GM23338 (cell line): ENCODE measurements at regions not wholly inside any gene's neighbourhood (a gene's known extent, or its start where the extent isn't known, plus 50 kb on each side); places are given as distances from the start of the nearest gene placed in this dataset.

Experiments used
- CREB1 ChIP-seq: fragments of 250-450 bp; sonication (Bioruptor Pico); IDR thresholded peaks from 2 replicates; pipeline ENCODE4 v1.5.0; 2020; ENCODE audit warnings: low read depth, mild to moderate bottlenecking, moderate library complexity
- CTCF ChIP-seq, 2 experiments: fragments of 200-600 bp in 1 of 2; sonication (generic) in 1 of 2; conservative IDR thresholded peaks; 2 replicates each; pipeline versions ENCODE4 v1.5.1 to v1.6.1; 2016 to 2017; ENCODE audit warnings: antibody characterized with exemption in 2 of 2, low read depth in 2 of 2, mild to moderate bottlenecking in 2 of 2, moderate library complexity in 1 of 2
- ETS1 ChIP-seq: IDR thresholded peaks from 2 replicates; pipeline ENCODE4 v1.6.1; 2016; ENCODE audit warnings: antibody characterized with exemption
- EZH2 ChIP-seq: fragments of 200-600 bp; sonication (generic); IDR thresholded peaks from one replicate; pipeline ENCODE4 v1.8.0; 2017; ENCODE audit warnings: antibody characterized with exemption, mild to moderate bottlenecking, low read depth; ENCODE audit not compliant: unreplicated experiment
- EZH2phosphoT487 ChIP-seq: fragments of 200-600 bp; sonication (generic); IDR thresholded peaks from one replicate; pipeline ENCODE4 v1.8.1; 2018; ENCODE audit warnings: antibody characterized with exemption; ENCODE audit not compliant: unreplicated experiment
- JUNB ChIP-seq: IDR thresholded peaks from one replicate; pipeline ENCODE4 v1.6.1; 2016; ENCODE audit warnings: antibody characterized with exemption; ENCODE audit not compliant: unreplicated experiment
- POLR2AphosphoS5 ChIP-seq: IDR thresholded peaks from 2 replicates; pipeline ENCODE4 v1.6.1; 2016; ENCODE audit warnings: antibody characterized with exemption, low read depth
- REST ChIP-seq: IDR thresholded peaks from one replicate; pipeline ENCODE4 v1.6.1; 2018; ENCODE audit warnings: antibody characterized with exemption; ENCODE audit not compliant: unreplicated experiment
- STAT1 ChIP-seq: IDR thresholded peaks from one replicate; pipeline ENCODE4 v1.6.1; 2016; ENCODE audit warnings: antibody characterized with exemption; ENCODE audit not compliant: unreplicated experiment
- ZNF114 ChIP-seq: fragments of 250-450 bp; sonication (Bioruptor Pico); IDR thresholded peaks from 2 replicates; pipeline ENCODE4 v1.5.0; 2020; ENCODE audit warnings: mild to moderate bottlenecking, moderate library complexity
- ZNF331 ChIP-seq: fragments of 250-450 bp; sonication (Bioruptor Pico); IDR thresholded peaks from 2 replicates; pipeline ENCODE4 v1.5.0; 2020; ENCODE audit warnings: low read depth, mild to moderate bottlenecking, moderate library complexity
- ZNF462 ChIP-seq: fragments of 250-450 bp; sonication (Bioruptor Pico); IDR thresholded peaks from 2 replicates; pipeline ENCODE4 v1.5.0; 2020; ENCODE audit warnings: mild to moderate bottlenecking, moderate library complexity

- TF ChIP-seq CTCF (conservative IDR thresholded peaks at IDR 0.05; ENCODE audit: low read depth in 2 of 2): no peak
- TF ChIP-seq POLR2AphosphoS5: no peak
- no peak for TF ChIP-seq EZH2phosphoT487
- no peak for TF ChIP-seq REST
- no peak for TF ChIP-seq EZH2
- no peak for TF ChIP-seq STAT1
- TF ChIP-seq ZNF462 (CRISPR knock-in tag): no peak
- no peak for TF ChIP-seq ZNF331 (CRISPR knock-in tag)
- TF ChIP-seq CREB1 (CRISPR knock-in tag): no peak
- no peak for TF ChIP-seq ZNF114
- TF ChIP-seq ETS1: no peak
- no peak for TF ChIP-seq JUNB
Observed at GRCh38 chr18:30491815-30492551, 550.6 kb downstream of the DSC3 start.
